BLaER1 treated with 17β-estradiol and CSF1 and Interleukin-3, amounts not matched to agents 10 nM and 100 nM (cell line): ENCODE measurements at regions not wholly inside any gene's neighbourhood (a gene's known extent, or its start where the extent isn't known, plus 50 kb on each side); places are given as distances from the start of the nearest gene placed in this dataset.

Source experiments
- H3K27ac ChIP-seq, 11 experiments: shearing (Covaris generic); formaldehyde crosslinking; 2 replicates each; pipeline ENCODE4 v1.8.1; 2022
- H3K27me3 ChIP-seq, 11 experiments: shearing (Covaris generic); formaldehyde crosslinking; 2 replicates each; pipeline ENCODE4 v1.8.1; 2022
- H3K36me3 ChIP-seq, 11 experiments: shearing (Covaris generic); formaldehyde crosslinking; 2 replicates each; pipeline ENCODE4 v1.8.1; 2022
- H3K4me1 ChIP-seq, 10 experiments: shearing (Covaris generic); formaldehyde crosslinking; 2 replicates each; pipeline ENCODE4 v1.8.1; 2022
- H3K4me2 ChIP-seq, 11 experiments: shearing (Covaris generic); formaldehyde crosslinking; 2 replicates each; pipeline ENCODE4 v1.8.1; 2022
- H3K4me3 ChIP-seq, 10 experiments: shearing (Covaris generic); formaldehyde crosslinking; 2 replicates each; pipeline ENCODE4 v1.8.1; 2022
- H3K9ac ChIP-seq, 11 experiments: shearing (Covaris generic); formaldehyde crosslinking; 2 replicates each; pipeline ENCODE4 v1.8.1; 2022
- H3K9me3 ChIP-seq, 11 experiments: shearing (Covaris generic); formaldehyde crosslinking; replicated peaks in 1 of 11; 2 replicates each; pipeline ENCODE4 v1.8.1; 2022
- H4K20me1 ChIP-seq, 11 experiments: shearing (Covaris generic); formaldehyde crosslinking; 2 replicates each; pipeline ENCODE4 v1.8.1; 2022
- Cebpa-rat ChIP-seq, 11 experiments: shearing (Covaris generic); IDR thresholded peaks; 2 replicates each; pipeline ENCODE4 v1.8.1; 2022

- Histone ChIP-seq H3K4me2 (no peak overlapping the region), H3K9ac (no peak overlapping the region), H3K4me1 (no peaks in the 10 kb centered on the region), H3K36me3 (no peaks in the 10 kb centered on the region), H3K4me3 (no peak overlapping the region), H3K27ac (no peak overlapping the region), H4K20me1 (no peaks in the 10 kb centered on the region), H3K27me3 (no peaks in the 10 kb centered on the region), H3K9me3 (peaks cover 0 to 15% (median 3%) of the 10 kb centered on the region in 11 experiments; a peak in 9 of 22 replicates)
- no peak for TF ChIP-seq Cebpa-rat (IDR thresholded peaks at IDR 0.05)
Observed at GRCh38 chr18:2256577-2256976, 314.7 kb downstream of the METTL4 start.

- H3K9ac ChIP-seq, result no peak overlapping the region
- H3K27ac ChIP-seq, result no peak overlapping the region
- H3K4me3 ChIP-seq, result no peak overlapping the region
- H4K20me1 ChIP-seq, result no peaks in the 10 kb centered on the region
- no peaks in the 10 kb centered on the region for H3K4me1 ChIP-seq
- H3K36me3 ChIP-seq, result no peaks in the 10 kb centered on the region
- H3K9me3 ChIP-seq, result peaks cover 0 to 15% (median 3%) of the 10 kb centered on the region in 11 experiments; a peak in 9 of 22 replicates
- no peak overlapping the region for H3K4me2 ChIP-seq
- TF ChIP-seq Cebpa-rat (IDR thresholded peaks at IDR 0.05), result no peak
- H3K27me3 ChIP-seq, result no peaks in the 10 kb centered on the region
Observed at GRCh38 chr18:2258954-2259353, 312.4 kb downstream of the METTL4 start.

GRCh38 chr18:2263303-2263890, 307.9 kb downstream of the METTL4 start:
- Histone ChIP-seq H3K4me2 (no peak overlapping the region), H3K4me3 (no peak overlapping the region), H3K4me1 (no peaks in the 10 kb centered on the region), H3K27ac (no peak overlapping the region), H3K9ac (no peak overlapping the region), H4K20me1 (no peaks in the 10 kb centered on the region), H3K36me3 (no peaks in the 10 kb centered on the region), H3K27me3 (no peaks in the 10 kb centered on the region), H3K9me3 (no peaks in the 10 kb centered on the region)
- TF ChIP-seq Cebpa-rat (IDR thresholded peaks at IDR 0.05), result no peak

GRCh38 chr18:2274613-2275012, 296.7 kb downstream of the METTL4 start:
- TF ChIP-seq Cebpa-rat (IDR thresholded peaks at IDR 0.05), result no peak

GRCh38 chr18:2281086-2281485, 290.2 kb downstream of the METTL4 start:
- Histone ChIP-seq H3K4me1 (no peaks in the 10 kb centered on the region), H4K20me1 (no peaks in the 10 kb centered on the region), H3K27ac (no peak overlapping the region), H3K4me3 (no peak overlapping the region), H3K27me3 (no peaks in the 10 kb centered on the region), H3K4me2 (no peak overlapping the region), H3K9ac (no peak overlapping the region), H3K9me3 (no peaks in the 10 kb centered on the region; a peak in 1 of 22 replicates), H3K36me3 (no peaks in the 10 kb centered on the region)
- TF ChIP-seq Cebpa-rat (IDR thresholded peaks at IDR 0.05), result no peak

More at GRCh38 chr18:2274613-2275012, 296.7 kb downstream of the METTL4 start:
- no peak overlapping the region for H3K27ac ChIP-seq
- no peaks in the 10 kb centered on the region for H3K9me3 ChIP-seq
- no peak overlapping the region for H3K4me3 ChIP-seq
- no peaks in the 10 kb centered on the region for H3K36me3 ChIP-seq
- no peak overlapping the region for H3K9ac ChIP-seq
- H3K4me1 ChIP-seq, result no peaks in the 10 kb centered on the region
- H3K4me2 ChIP-seq, result no peak overlapping the region
- no peaks in the 10 kb centered on the region for H4K20me1 ChIP-seq
- no peaks in the 10 kb centered on the region for H3K27me3 ChIP-seq

GRCh38 chr18:2281523-2282199, 289.6 kb downstream of the METTL4 start:
- no peak overlapping the region for H3K4me2 ChIP-seq
- no peaks in the 10 kb centered on the region for H3K27me3 ChIP-seq
- no peaks in the 10 kb centered on the region for H4K20me1 ChIP-seq
- peaks cover 0 to 2% (median 0%) of the 10 kb centered on the region in 11 experiments; a peak in 2 of 22 replicates for H3K9me3 ChIP-seq
- no peak overlapping the region for H3K9ac ChIP-seq
- H3K4me3 ChIP-seq, result no peak overlapping the region
- no peaks in the 10 kb centered on the region for H3K36me3 ChIP-seq
- no peak for TF ChIP-seq Cebpa-rat (IDR thresholded peaks at IDR 0.05)
- H3K4me1 ChIP-seq, result no peaks in the 10 kb centered on the region
- H3K27ac ChIP-seq, result no peak overlapping the region

GRCh38 chr18:2293109-2293839, 278.0 kb downstream of the METTL4 start:
- Histone ChIP-seq H3K9ac (no peak overlapping the region), H3K4me3 (no peak overlapping the region), H3K27ac (no peak overlapping the region), H3K4me1 (0 out of 20 replicates have a peak, but pooled peaks cover 0 to 3% (median 0%) of the 10 kb centered on the region in 10 experiments), H3K4me2 (no peak overlapping the region; a peak in 1 of 22 replicates), H3K36me3 (no peaks in the 10 kb centered on the region), H3K27me3 (no peaks in the 10 kb centered on the region), H3K9me3 (peaks cover 0 to 19% (median 9%) of the 10 kb centered on the region in 11 experiments; a peak in 11 of 22 replicates), H4K20me1 (no peaks in the 10 kb centered on the region)
- no peak for TF ChIP-seq Cebpa-rat (IDR thresholded peaks at IDR 0.05)

GRCh38 chr18:2301316-2301715, 270.0 kb downstream of the METTL4 start:
- H3K9ac ChIP-seq, result no peak overlapping the region
- no peak for TF ChIP-seq Cebpa-rat (IDR thresholded peaks at IDR 0.05)
- H3K9me3 ChIP-seq, result no peaks in the 10 kb centered on the region
- H3K27ac ChIP-seq, result no peak overlapping the region
- H3K36me3 ChIP-seq, result no peaks in the 10 kb centered on the region
- H3K4me2 ChIP-seq, result no peak overlapping the region
- no peak overlapping the region for H3K4me3 ChIP-seq
- no peaks in the 10 kb centered on the region for H4K20me1 ChIP-seq
- H3K4me1 ChIP-seq, result no peaks in the 10 kb centered on the region
- no peaks in the 10 kb centered on the region for H3K27me3 ChIP-seq

- no peaks in the 10 kb centered on the region for H3K27me3 ChIP-seq
- H3K9me3 ChIP-seq, result no peaks in the 10 kb centered on the region
- H3K9ac ChIP-seq, result no peak overlapping the region
- no peak overlapping the region for H3K27ac ChIP-seq
- no peaks in the 10 kb centered on the region for H3K36me3 ChIP-seq
- no peak overlapping the region for H3K4me2 ChIP-seq
- H3K4me1 ChIP-seq, result no peaks in the 10 kb centered on the region
- H4K20me1 ChIP-seq, result no peaks in the 10 kb centered on the region
- H3K4me3 ChIP-seq, result no peak overlapping the region
- no peak for TF ChIP-seq Cebpa-rat (IDR thresholded peaks at IDR 0.05)
Observed at GRCh38 chr18:2302012-2302411, 269.3 kb downstream of the METTL4 start.
